NB4 (cell line): ENCODE measurements at regions not wholly inside any gene's neighbourhood (a gene's known extent, or its start where the extent isn't known, plus 50 kb on each side); places are given as distances from the start of the nearest gene placed in this dataset.

ENCODE experiments used
- CTCF ChIP-seq: IDR thresholded peaks from one replicate; pipeline ENCODE4 v1.5.1; 2012; ENCODE audit warnings: low read depth, low read length
- MAX ChIP-seq: IDR thresholded peaks from 2 replicates; pipeline ENCODE4 v1.6.1; 2011; ENCODE audit warnings: low read depth, low read length
- POLR2A ChIP-seq: IDR thresholded peaks from 2 replicates; pipeline ENCODE4 v1.6.1; 2011; ENCODE audit warnings: mild to moderate bottlenecking; ENCODE audit not compliant: insufficient read length; ENCODE audit errors: extremely low read depth

GRCh38 chr10:65534771-65535170 lies 1391.1 kb upstream of the LRRTM3 start:
- TF ChIP-seq CTCF (no peak), POLR2A (no peak), MAX (no peak)
